HCEC 1CT (cell line): ENCODE measurements at regions not wholly inside any gene's neighbourhood (a gene's known extent, or its start where the extent isn't known, plus 50 kb on each side); places are given as distances from the start of the nearest gene placed in this dataset.
A peak's percentile ranks its signal among the peaks of the same experiment; 100 is the strongest.
"Not testable (repeated sequence)": the region's sequence is repeated elsewhere in the genome, so short reads cannot be mapped to it uniquely, and the experiment has no call there.

ENCODE experiments used
- DNase-seq: peaks from one replicate; pipeline ENCODE4 v3.0.0-alpha.2; 2017

DNA sequence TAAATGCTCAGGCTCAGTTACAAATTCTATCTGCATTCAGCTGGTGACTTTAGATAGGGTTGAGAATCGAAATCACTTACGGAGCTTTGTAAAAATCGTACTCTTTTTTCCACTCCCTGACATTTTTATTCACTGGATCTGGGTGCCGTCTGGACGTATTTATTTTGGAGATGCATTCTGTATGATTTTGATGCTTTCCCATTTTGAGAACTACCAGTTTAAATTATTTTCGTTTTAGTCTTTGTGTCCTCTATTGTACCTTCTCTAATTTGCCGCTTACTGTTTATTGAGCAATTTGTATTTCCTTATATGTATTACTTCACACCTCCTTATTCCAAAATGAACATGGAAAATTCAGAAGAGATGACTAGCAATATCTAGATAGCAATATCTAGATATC is 96.2 kb downstream of the FASLG start:
- no peak for DNase-seq

- DNase-seq: no peak
Measured at GRCh38 chr1:172756024-172756423, 97.1 kb downstream of the FASLG start.

- DNase-seq: peak; percentile 22
Measured at GRCh38 chr1:172758259-172758658, 99.4 kb downstream of the FASLG start.

- no peak for DNase-seq
Measured at GRCh38 chr1:172760121-172760520, 101.2 kb downstream of the FASLG start.

- peak; percentile 65 for DNase-seq
Measured at GRCh38 chr1:172761581-172762486, 102.9 kb downstream of the FASLG start.

GRCh38 chr1:172763057-172763456 is 104.2 kb downstream of the FASLG start:
- DNase-seq: no peak

- DNase-seq: no peak
Measured at GRCh38 chr1:172764378-172764777, 105.5 kb downstream of the FASLG start.

DNA sequence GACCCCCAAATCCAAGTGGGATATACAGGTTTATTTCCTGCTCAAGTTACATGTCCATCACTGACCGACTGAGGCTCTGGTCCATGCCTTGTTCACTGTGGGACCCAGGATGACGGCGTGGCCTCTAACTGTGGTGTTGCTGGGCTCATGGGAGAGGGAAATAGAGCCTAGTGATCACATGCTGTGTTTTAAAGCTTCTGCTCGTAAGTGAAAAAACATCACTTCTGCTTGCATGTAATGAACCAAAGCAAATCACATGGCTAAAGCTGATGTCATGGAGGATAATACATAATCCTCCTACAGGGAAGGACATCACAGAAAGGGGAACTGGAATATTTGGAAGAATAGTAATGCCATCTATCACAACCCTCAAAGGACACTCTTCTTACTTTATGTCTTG is 107.6 kb downstream of the FASLG start:
- DNase-seq: no peak

DNA sequence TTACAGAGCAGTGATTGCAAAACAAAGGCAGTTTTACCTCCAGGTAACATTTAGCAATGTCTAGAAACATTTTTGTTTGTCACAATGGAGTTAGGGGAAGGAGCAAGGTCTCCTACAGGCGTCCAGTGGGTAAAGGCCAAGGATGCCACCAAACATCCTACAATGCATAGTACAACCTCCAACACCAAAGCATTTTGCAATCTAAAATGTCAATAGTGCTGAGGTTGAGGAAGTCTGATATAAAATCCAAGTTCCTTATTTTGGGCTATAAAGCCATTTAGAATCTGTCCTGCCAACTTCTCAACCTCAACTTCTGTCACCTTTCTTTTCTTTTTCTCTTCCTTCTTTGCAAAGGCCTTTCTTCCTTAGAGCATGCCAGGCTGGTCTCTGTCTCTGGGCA is 111.2 kb downstream of the FASLG start:
- DNase-seq: no peak

- no peak for DNase-seq
Measured at GRCh38 chr1:172774561-172774960, 115.7 kb downstream of the FASLG start.

- peak; percentile 34 for DNase-seq
Measured at GRCh38 chr1:172775606-172776005, 116.7 kb downstream of the FASLG start.

DNA sequence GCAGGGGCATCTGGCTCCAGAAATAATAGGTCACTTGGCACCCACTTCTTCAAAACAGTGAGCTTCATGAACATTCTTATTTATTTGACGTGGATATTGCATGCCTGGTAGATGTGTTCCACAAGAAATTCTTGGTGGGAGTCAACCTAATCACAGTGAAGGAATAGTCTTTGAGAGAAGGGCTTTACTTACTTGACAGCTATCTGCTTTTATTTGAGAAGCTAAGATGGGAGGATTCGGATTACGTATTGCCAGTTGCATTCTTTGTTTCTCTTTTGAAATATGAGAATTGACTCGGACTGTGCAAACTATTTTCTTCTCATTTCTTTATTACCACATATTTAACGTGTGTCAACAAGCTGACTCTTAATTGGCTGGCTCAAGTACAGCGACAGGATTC is 117.2 kb downstream of the FASLG start:
- DNase-seq: peak; percentile 26

GRCh38 chr1:172777767-172778166 is 118.9 kb downstream of the FASLG start:
- no peak for DNase-seq

DNA sequence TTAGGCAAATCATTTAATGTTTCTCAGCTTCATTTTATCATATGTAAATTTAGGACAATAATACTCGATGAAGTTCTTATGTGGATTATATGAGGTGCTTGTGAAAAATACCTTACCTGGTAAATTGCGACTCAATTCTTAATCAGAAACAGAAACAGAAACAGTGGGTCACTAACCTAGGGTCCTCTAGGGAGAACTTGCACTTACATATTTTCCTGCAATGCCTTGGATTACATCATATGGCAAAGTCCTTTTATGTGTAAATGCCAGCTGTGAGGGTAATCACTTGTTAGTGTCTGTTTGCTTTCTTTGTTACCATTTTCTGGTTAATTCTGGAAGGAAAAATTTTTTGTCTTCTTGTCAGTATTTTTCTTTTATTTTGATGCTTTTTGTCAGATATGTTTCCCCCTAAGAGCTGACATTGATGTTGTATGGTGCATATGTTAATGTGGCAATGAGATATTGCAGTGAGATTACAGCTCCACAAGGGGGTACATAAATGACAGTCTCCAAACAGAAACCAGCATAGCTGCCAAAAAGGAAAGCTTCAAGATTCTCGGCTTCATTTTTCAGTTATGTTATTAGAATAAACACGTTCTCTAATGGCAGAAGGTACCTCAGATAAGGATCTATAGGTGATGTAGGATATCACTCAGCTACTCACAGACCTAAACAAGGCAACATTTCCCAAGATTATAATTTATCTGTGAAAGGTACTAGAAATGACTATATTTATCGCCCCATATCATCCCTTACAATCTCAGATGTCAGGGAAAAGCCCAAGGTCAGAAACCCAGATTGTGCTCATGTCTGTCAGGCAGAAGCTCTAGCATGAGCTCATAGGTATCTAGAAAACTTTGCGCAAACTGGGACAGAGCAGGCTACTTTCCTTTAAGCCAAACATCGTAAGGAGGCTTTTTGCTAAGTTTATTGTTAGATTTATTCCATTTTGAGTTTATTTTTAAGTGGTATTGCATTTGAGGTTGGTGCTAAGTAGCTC is 119.9 kb downstream of the FASLG start:
- peak; percentile 25 for DNase-seq

DNA sequence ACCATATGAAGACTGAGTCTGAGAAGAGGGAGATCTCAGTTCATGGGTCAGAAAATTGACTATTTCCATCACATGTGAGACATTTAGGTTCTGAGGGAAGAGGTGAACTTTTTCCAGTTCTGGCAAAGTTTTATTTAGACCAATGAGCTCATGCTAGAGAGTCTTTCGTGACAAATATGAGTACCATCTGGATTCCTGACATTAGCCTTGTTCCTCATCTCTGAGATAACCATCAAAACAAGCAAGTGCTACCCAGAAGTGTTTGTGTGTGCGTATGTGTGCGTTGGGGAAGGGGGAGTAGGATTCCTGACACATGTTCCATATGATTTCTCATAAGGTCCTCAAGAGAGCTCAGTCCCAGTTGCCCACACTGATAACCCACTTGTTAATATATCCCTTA is 120.6 kb downstream of the FASLG start:
- no peak for DNase-seq

DNA sequence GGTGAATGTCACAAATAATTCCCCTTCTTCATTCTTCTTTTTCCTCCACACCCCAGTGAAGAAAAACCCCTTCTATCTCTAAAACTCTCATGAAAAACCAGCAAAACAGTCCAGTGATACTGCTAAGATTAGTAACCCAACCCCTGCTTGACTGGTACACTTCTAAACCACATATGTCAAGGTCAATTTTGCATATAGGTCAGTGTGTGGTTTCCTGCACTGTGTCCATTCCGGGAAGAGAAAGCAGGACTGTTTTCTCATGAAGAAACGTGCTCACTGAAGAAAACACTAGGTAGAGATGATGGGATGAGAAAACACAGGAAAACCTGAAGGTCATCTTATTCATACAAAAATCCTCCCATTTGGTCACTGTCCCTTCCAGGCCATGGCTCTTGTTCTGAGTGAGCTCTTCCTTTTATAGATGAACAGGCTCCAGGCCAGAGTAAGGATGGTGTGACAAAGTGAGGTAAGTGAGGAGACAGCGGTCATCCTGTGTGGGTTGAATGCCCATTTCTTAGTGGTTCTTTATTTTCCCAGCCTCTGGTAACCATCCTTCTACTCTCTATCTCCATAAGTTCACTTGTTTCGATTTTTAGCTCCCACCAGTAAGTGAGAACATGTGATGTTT is 122.7 kb downstream of the FASLG start:
- DNase-seq: peak; percentile 38

- no peak for DNase-seq
Measured at GRCh38 chr1:172789840-172790239, 130.9 kb downstream of the FASLG start.

DNA sequence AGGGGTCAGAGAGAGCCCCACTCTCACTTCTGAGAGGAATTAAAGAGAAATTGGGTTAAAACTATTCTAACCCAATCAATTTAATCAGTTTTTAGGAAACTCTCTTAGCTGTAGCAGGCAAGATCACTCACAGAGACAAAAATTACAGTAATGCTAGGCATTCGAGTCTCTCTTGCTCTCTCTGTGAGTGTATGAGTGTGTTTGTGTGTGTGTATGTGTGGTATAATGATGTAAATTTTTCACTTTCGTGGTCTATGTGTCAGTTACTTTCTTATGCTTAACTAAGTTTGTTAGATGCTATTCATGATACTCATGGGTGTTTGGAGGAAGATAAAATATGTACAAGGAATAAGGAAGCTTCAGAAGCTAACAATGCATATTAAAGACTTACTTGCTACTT is 131.3 kb downstream of the FASLG start:
- DNase-seq: no peak

GRCh38 chr1:172793823-172794222 is 134.9 kb downstream of the FASLG start:
- DNase-seq: no peak

- DNase-seq: no peak
Measured at GRCh38 chr1:172795741-172796140, 136.8 kb downstream of the FASLG start.

DNA sequence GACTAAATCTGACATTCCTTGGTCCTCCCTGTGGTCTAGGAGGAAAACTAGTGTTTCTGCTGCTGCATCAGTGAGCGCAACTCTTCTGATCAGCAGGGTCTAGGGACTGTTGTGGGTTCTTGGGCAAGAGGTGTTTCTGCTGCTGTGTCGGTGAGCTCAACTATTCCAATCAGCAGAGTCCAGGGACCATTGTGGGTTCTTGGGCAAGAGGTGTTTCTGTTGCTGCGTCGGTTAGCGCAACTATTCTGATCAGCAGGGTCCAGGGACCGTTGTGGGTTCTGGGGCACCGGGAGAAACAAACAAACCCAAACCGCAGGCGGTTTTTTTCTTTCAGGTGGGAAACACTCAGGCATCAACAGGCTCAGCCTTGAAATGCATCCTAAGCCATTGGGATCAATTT is 140.9 kb downstream of the FASLG start:
- not testable (repeated sequence) for DNase-seq

DNA sequence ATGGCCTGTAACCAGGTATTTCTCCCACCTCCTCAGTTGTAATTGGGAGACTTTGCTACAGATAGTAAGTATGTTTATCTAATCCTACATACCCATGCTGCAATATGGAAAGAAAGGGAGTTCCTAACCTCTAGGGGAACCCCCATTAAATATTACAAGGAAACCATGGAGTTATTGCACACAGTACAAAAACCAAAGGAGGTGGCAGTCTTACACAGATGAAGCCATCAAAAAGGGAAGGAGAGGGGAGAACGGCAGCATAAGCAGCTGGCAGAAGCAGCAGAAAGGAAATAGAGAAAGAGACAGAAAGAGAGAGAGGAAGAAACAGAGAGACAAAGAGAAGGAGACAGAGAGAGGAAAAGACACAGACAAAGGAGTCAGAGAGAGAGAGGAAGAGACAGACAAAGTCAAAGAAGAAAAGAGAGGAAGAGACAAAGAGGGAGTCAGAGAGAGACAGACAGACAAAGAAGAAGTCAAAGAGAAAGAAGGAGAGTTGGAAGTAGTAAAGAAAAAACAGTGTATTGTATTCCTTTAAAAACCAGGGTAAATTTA is 142.9 kb downstream of the FASLG start:
- DNase-seq: no peak

DNA sequence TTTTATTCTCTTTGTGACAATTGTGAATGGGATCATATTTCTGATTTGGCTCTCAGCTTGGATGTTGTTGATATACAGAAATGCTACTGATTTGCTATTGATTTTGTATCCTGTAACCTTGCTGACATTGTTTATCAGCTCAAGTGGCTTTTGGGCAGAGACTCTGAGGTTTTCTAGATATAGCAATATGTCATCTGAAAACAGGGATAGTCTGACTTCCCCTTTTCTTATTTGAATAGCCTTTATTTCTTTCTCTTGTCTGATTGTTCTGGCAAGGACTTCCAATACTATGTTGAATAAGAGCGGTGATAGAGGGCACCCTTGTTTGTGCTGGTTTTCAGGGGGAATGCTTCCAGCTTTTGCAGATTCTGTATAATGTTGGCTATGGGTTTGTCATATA is 150.8 kb downstream of the FASLG start:
- DNase-seq: no peak
